Calu3 (cell line): ENCODE measurements at regions not wholly inside any gene's neighbourhood (a gene's known extent, or its start where the extent isn't known, plus 50 kb on each side); places are given as distances from the start of the nearest gene placed in this dataset.
A peak's percentile ranks its signal among the peaks of the same experiment; 100 is the strongest.

Experiments used
- BruUV-seq: library from RNA; stranded (reverse); fragments of 400-500 nt; replicated peaks from 2 replicates; lab custom pipeline; 2021; lab: Mats Ljungman, UMichigan
- CTCF ChIA-PET: fragments of 300-600 bp; sonication (Branson Sonifier 250); formaldehyde crosslinking; loops from one replicate; lab custom pipeline; 2022; ENCODE audit warnings: antibody characterized with exemption; lab: Charles Lee
- DNase-seq: peaks from one replicate; pipeline ENCODE4 v3.0.0; 2022
- H3K27ac Mint-ChIP-seq: one replicate; pipeline ENCODE4 v1.8.0; 2022; ENCODE audit warnings: mixed read lengths; ENCODE audit not compliant: unreplicated experiment
- H3K27me3 Mint-ChIP-seq: one replicate; pipeline ENCODE4 v1.8.0; 2022; ENCODE audit warnings: mixed read lengths; ENCODE audit not compliant: unreplicated experiment
- H3K36me3 Mint-ChIP-seq: one replicate; pipeline ENCODE4 v1.8.0; 2022; ENCODE audit warnings: mild to moderate bottlenecking, moderate library complexity, mixed read lengths; ENCODE audit not compliant: insufficient read depth, unreplicated experiment
- H3K4me1 Mint-ChIP-seq: one replicate; pipeline ENCODE4 v1.8.0; 2022; ENCODE audit warnings: mild to moderate bottlenecking, low read depth, mixed read lengths; ENCODE audit not compliant: unreplicated experiment
- H3K4me3 Mint-ChIP-seq: one replicate; pipeline ENCODE4 v1.8.0; 2022; ENCODE audit warnings: mild to moderate bottlenecking, low read depth, moderate library complexity, mixed read lengths; ENCODE audit not compliant: unreplicated experiment
- H3K9me3 Mint-ChIP-seq: one replicate; pipeline ENCODE4 v1.8.0; 2022; ENCODE audit warnings: low read depth, mixed read lengths; ENCODE audit not compliant: unreplicated experiment
- intact Hi-C: fragments of 100-400 bp; cut with micrococcal nuclease; formaldehyde crosslinking; loops from one replicate; pipeline ENCODE4 v1.10.0; 2022; ENCODE audit not compliant: unreplicated experiment
- TF ChIP-seq, protein P1 (sequence below): fragments of 200-600 bp; IDR thresholded peaks from one replicate; pipeline ENCODE4 v1.8.0; 2022; ENCODE audit warnings: antibody characterized with exemption; ENCODE audit not compliant: unreplicated experiment

DNA sequence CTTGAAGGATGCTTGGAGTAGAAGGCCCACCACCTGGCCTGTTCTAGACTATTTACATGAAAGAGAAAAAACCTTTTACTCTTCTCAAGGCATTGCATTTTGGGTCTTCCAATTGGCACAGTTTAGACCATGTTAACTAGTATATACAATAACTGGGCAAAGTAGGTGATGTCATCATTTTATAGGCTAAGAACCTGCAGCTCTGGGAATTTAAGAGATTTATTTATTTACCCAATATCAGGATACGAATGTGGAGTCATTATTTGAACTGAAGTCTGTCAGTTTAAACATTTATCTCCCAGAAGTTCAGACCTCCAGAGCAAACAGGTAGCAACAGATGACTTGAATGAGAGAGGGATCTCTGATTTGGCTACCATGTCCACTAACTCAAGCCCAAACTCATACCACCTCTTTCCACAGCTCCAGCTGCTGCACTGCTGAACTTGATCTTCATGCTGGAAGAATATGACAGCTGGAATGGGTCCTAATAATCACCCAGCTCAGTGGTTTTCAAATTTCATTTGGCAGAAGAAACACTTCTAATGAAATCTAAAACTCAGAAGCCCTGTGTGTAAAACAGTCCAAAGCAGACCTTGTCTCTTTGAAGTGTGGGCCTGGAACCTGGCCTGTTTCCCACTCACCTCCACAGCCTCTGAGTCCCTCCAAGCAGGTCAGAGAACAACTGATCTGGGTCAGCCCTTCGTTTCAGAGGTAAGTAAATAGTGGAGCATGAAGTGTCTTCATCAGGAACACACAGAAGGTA is 179.2 kb downstream of the EMP1 start:
- Mint-ChIP-seq H3K4me3 (peak overlapping the region; percentile 57), H3K36me3 (peaks cover 7% of the 10 kb centered on the region), H3K4me1 (peaks cover 66% of the 10 kb centered on the region), H3K27ac (peak overlapping the region; percentile 97), H3K9me3 (peaks cover 4% of the 10 kb centered on the region), H3K27me3 (no peaks in the 10 kb centered on the region)
- TF ChIP-seq, protein P1, sequence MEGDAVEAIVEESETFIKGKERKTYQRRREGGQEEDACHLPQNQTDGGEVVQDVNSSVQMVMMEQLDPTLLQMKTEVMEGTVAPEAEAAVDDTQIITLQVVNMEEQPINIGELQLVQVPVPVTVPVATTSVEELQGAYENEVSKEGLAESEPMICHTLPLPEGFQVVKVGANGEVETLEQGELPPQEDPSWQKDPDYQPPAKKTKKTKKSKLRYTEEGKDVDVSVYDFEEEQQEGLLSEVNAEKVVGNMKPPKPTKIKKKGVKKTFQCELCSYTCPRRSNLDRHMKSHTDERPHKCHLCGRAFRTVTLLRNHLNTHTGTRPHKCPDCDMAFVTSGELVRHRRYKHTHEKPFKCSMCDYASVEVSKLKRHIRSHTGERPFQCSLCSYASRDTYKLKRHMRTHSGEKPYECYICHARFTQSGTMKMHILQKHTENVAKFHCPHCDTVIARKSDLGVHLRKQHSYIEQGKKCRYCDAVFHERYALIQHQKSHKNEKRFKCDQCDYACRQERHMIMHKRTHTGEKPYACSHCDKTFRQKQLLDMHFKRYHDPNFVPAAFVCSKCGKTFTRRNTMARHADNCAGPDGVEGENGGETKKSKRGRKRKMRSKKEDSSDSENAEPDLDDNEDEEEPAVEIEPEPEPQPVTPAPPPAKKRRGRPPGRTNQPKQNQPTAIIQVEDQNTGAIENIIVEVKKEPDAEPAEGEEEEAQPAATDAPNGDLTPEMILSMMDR: no peak
- intact Hi-C loops: no loop called here
- CTCF ChIA-PET: interaction anchor here (0.6 to 2.3 kb wide), 3 partner anchors 11 to 30 kb away, joined by 4 to 16 read pairs (median 5); no protein-coding TSS in a partner anchor
- TSS peak; percentile 72 for BruUV-seq
- DNase-seq: no peak

DNA sequence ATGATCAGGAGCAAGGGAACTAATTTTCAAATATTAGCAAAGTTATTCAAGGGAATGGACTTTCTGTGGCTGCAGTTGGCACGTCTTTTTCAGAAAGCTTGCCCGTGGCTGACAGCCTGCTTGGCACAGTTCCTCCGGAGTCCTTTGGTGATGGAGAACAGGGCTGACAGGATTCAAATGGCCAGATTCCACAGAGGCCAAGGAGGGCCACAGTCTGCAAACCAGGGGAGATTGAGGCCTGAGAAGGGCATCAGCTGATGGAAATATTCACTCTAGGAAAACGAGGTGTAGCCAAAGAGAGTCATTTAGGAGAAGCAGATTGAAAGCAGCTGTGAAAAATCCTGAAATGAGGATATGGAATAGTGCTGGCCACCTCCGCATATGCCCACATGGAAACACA is 178.3 kb downstream of the EMP1 start:
- no peak for DNase-seq
- peaks cover 2% of the 10 kb centered on the region for H3K9me3 Mint-ChIP-seq
- H3K4me3 Mint-ChIP-seq: no peak overlapping the region
- intact Hi-C loops: no loop called here
- peak overlapping the region; percentile 80 for H3K27ac Mint-ChIP-seq
- CTCF ChIA-PET: no interaction called here
- H3K4me1 Mint-ChIP-seq: peaks cover 63% of the 10 kb centered on the region
- peaks cover 7% of the 10 kb centered on the region for H3K36me3 Mint-ChIP-seq
- H3K27me3 Mint-ChIP-seq: no peaks in the 10 kb centered on the region
- TF ChIP-seq, protein P1: no peak
- no TSS peak for BruUV-seq

DNA sequence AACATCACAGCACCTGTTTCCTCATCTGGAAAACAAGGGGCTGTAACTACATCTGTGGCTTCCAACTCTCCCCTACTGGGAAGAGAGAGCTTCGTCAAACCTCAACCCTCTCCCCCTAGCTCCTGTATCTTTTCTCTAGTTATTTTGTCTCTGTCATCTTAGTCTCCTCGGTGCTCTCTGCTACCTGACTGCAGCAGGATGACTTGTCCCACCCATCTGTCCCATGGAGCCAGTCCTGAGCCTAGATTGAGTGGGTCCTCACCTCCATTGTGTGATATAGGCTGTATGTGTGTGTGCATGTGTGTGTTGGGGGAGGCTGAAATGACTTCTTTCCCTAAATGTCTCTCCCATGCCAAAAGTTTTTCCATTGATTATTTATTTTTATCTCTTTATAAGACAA is 177.3 kb downstream of the EMP1 start:
- DNase-seq: no peak
- TF ChIP-seq, protein P1: no peak
- no TSS peak for BruUV-seq
- H3K36me3 Mint-ChIP-seq: peaks cover 7% of the 10 kb centered on the region
- CTCF ChIA-PET: no interaction called here
- no peak overlapping the region for H3K4me3 Mint-ChIP-seq
- intact Hi-C loops: no loop called here
- peaks cover 69% of the 10 kb centered on the region for H3K4me1 Mint-ChIP-seq
- H3K27me3 Mint-ChIP-seq: no peaks in the 10 kb centered on the region
- no peak overlapping the region for H3K27ac Mint-ChIP-seq
- peaks cover 2% of the 10 kb centered on the region for H3K9me3 Mint-ChIP-seq

DNA sequence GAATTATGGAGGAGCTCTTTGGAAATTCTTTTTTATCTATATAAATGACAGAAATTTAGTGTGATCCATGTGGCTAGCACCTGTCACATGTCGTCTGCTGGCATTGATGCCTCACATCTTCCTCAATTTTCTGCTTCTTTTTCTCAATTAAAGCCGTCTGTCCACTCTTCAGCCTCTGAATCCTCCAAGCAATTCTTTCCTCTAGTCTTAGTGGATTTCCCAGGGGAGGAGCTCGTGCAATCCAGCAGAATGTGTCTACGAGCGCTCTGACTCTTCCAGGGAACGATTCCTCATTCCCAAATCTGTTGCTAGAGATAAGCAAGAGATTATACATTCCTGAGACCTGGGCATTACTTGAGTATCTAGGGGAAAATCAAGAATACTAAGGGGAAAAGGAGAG is 176.6 kb downstream of the EMP1 start:
- Mint-ChIP-seq H3K4me3 (no peak overlapping the region), H3K4me1 (peaks cover 66% of the 10 kb centered on the region), H3K9me3 (peaks cover 2% of the 10 kb centered on the region), H3K36me3 (peaks cover 7% of the 10 kb centered on the region), H3K27me3 (no peaks in the 10 kb centered on the region), H3K27ac (no peak overlapping the region)
- no peak for DNase-seq
- no TSS peak for BruUV-seq
- TF ChIP-seq, protein P1: no peak
- intact Hi-C loops: no loop called here
- CTCF ChIA-PET: interaction anchor here (1.1 kb wide), 1 partner anchor 11 kb away, joined by 3 read pairs; no protein-coding TSS in a partner anchor
